Neural progenitor cell (in vitro differentiated cells): ENCODE measurements at regions not wholly inside any gene's neighbourhood (a gene's known extent, or its start where the extent isn't known, plus 50 kb on each side); places are given as distances from the start of the nearest gene placed in this dataset.

ENCODE experiments used
- EZH2 ChIP-seq: fragments of 200-600 bp; sonication (generic); IDR thresholded peaks from 2 replicates; pipeline ENCODE4 v1.6.1; 2017; ENCODE audit warnings: antibody characterized with exemption, mild to moderate bottlenecking, moderate library complexity
- TF ChIP-seq, protein P1 (sequence below): fragments of 200-600 bp; sonication (generic); IDR thresholded peaks from 2 replicates; pipeline ENCODE4 v1.5.1; 2017; ENCODE audit warnings: antibody characterized with exemption, mild to moderate bottlenecking

DNA sequence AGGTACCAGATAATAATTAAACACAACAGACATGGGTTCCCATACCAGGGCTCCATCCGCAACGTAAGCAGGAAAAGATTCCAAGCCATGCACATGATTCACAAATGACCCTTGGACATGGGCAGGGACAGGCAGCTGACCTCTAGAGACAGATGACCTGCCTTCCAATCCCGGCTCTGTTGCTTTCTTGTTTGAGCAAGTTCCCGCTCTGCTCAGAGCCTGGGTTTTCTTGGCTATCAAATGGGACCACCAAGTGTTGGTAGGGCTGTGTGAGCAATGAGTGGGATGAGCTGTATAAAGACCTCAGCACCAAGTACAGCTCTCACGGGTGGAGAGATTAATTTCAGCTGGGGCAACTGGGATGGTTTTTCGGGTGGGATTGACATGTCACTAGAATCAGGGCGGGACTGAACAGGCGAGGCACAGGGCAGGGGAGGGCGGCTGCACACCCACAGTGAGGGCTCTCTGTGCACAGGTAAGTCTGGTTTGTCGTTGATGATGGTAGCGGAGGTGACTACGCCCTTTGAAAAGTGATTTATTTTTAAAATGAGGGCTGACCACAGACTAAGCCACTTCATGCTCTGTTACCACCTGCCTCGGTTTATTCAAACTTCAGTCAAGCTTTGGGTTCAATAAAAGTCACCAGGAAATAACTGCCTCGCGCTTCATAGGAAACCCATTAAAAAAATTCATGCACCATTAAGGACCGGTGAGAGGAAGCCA, 57.5 kb upstream of the IFFO2 start:
- TF ChIP-seq, protein P1, sequence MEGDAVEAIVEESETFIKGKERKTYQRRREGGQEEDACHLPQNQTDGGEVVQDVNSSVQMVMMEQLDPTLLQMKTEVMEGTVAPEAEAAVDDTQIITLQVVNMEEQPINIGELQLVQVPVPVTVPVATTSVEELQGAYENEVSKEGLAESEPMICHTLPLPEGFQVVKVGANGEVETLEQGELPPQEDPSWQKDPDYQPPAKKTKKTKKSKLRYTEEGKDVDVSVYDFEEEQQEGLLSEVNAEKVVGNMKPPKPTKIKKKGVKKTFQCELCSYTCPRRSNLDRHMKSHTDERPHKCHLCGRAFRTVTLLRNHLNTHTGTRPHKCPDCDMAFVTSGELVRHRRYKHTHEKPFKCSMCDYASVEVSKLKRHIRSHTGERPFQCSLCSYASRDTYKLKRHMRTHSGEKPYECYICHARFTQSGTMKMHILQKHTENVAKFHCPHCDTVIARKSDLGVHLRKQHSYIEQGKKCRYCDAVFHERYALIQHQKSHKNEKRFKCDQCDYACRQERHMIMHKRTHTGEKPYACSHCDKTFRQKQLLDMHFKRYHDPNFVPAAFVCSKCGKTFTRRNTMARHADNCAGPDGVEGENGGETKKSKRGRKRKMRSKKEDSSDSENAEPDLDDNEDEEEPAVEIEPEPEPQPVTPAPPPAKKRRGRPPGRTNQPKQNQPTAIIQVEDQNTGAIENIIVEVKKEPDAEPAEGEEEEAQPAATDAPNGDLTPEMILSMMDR: no peak
- TF ChIP-seq EZH2: no peak
